Stomach (tissue), 4 donors: ENCODE measurements at regions not wholly inside any gene's neighbourhood (a gene's known extent, or its start where the extent isn't known, plus 50 kb on each side); places are given as distances from the start of the nearest gene placed in this dataset.

ENCODE experiments used
- CTCF ChIP-seq, 7 experiments: fragments of 450-650 bp in 4 of 7; fragments of 200-600 bp in 3 of 7; sonication (generic) in 3 of 7; IDR thresholded peaks; one replicate each; pipeline ENCODE4 v1.5.1; 2016 to 2019; ENCODE audit warnings: antibody characterized with exemption in 7 of 7, control low read depth in 2 of 7, mild to moderate bottlenecking in 1 of 7
- EP300 ChIP-seq: sonication (generic); formaldehyde crosslinking; IDR thresholded peaks from one replicate; pipeline ENCODE4 v1.6.1; 2017; ENCODE audit warnings: antibody characterized with exemption
- POLR2A ChIP-seq, 4 donors: fragments of 450-650 bp; IDR thresholded peaks; one replicate each; pipeline ENCODE4 v1.6.1; 2016; ENCODE audit warnings: antibody characterized with exemption in 4 of 4, control low read depth in 2 of 4, mild to moderate bottlenecking in 1 of 4, moderate library complexity in 1 of 4
- POLR2AphosphoS5 ChIP-seq, 3 donors: sonication (generic); formaldehyde crosslinking; IDR thresholded peaks; one replicate each; pipeline ENCODE4 v1.6.1; 2016; ENCODE audit warnings: antibody characterized with exemption in 3 of 3

- TF ChIP-seq CTCF (IDR thresholded peaks at IDR 0.05): no peak
- no peak for TF ChIP-seq EP300
- TF ChIP-seq POLR2A (IDR thresholded peaks at IDR 0.05): no peak
- TF ChIP-seq POLR2AphosphoS5 (IDR thresholded peaks at IDR 0.05): no peak
Observed at GRCh38 chr7:57388761-57389160, 61.2 kb upstream of the ZNF716 start.
